ENCODE measurements at regions not wholly inside any gene's neighbourhood (a gene's known extent, or its start where the extent isn't known, plus 50 kb on each side); places are given as distances from the start of the nearest gene placed in this dataset.
A peak's percentile ranks its signal among the peaks of the same experiment; 100 is the strongest.

DNA sequence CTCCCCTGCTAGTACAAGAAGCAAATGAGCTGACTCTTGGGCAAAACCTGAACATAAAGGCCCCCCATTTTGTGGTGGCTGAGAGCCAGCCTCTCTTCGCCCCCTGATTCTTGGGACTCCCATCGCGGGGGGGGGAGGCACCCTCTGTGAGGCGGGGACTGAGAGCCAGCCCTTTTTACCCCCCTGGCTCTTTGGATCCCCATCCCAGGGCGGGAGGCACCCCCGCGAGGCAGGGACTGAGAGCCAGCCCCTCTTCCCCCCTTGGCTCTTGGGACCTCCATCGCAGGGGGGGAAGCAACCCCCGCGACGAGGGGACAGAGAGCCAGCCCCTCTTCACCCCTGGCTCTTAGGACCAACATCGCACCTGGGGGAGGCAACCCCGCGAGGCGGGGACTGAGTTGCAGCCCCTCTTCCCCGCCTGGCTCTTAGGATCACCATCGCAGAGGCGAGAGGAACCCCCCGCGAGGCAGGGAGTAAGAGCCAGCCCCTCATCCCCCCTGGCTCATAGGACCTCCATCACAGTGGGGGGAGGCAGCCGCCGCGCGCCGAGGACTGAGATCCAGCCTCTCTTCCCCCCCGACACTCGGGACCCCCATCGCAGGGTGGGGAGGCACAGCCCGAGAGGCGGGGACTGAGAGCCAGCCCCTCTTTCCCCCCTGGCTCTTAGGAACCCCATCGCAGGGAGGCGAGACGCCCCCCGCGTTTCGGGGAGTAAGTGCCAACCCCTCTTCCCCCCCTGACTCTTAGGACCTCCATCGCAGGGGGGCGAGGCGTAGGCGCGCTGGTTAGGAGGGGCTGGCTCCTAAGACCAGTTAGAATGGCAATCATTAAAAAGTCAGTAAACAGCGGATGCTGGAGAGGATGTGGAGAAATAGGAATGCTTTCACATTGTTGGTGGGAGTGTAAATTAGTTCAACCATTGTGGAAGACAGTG lies 2428.4 kb upstream of the PCDH20 start:
- no peak overlapping the region for H3K4me2 ChIP-seq (ENCODE audit: insufficient read depth, low read length)
- no peak overlapping the region for H3K27ac ChIP-seq (ENCODE audit: low read depth, low read length)
- H3K36me3 ChIP-seq (ENCODE audit: insufficient read depth, low read length) = no peaks in the 10 kb centered on the region
- TF ChIP-seq, protein P1, sequence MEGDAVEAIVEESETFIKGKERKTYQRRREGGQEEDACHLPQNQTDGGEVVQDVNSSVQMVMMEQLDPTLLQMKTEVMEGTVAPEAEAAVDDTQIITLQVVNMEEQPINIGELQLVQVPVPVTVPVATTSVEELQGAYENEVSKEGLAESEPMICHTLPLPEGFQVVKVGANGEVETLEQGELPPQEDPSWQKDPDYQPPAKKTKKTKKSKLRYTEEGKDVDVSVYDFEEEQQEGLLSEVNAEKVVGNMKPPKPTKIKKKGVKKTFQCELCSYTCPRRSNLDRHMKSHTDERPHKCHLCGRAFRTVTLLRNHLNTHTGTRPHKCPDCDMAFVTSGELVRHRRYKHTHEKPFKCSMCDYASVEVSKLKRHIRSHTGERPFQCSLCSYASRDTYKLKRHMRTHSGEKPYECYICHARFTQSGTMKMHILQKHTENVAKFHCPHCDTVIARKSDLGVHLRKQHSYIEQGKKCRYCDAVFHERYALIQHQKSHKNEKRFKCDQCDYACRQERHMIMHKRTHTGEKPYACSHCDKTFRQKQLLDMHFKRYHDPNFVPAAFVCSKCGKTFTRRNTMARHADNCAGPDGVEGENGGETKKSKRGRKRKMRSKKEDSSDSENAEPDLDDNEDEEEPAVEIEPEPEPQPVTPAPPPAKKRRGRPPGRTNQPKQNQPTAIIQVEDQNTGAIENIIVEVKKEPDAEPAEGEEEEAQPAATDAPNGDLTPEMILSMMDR (IDR thresholded peaks at IDR 0.05; ENCODE audit: extremely low read depth, low read depth, low read length) = no peak
- H3K27me3 ChIP-seq (ENCODE audit: insufficient read depth, low read length) = no peaks in the 10 kb centered on the region
- no peak overlapping the region for H2AFZ ChIP-seq (ENCODE audit: low read length)
- H3K9me3 ChIP-seq (ENCODE audit: low read depth, low read length) = no peaks in the 10 kb centered on the region
- no peaks in the 10 kb centered on the region for H3K79me2 ChIP-seq (ENCODE audit: insufficient read depth, low read length)
- no peaks in the 10 kb centered on the region for H3K4me1 ChIP-seq (ENCODE audit: insufficient read depth, low read length)
- peak; percentile 15 for DNase-seq (ENCODE audit: insufficient read length, low spot score, missing footprints)
- H4K20me1 ChIP-seq (ENCODE audit: insufficient read depth, low read length) = no peaks in the 10 kb centered on the region
- H3K4me3 ChIP-seq (ENCODE audit: insufficient read depth, low read length) = no peak overlapping the region

DNA sequence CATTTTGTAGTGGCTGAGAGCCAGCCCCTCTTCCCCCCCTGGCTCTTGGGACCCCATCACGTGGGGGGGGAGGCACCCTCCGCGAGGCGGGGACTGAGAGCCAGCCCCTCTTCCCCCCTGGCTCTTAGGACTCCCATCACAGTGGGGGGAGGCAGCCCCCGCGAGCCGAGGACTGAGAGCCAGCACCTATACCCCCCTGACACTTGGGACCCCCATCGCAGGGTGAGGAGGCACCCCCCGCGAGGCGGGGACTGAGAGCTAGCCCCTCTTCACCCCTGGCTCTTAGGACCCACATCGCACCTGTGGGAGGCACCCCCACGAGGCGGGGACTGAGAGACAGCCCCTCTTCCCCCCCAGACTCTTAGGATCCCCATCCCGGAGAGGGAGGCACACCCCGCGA lies 2426.5 kb upstream of the PCDH20 start:
- H3K4me3 ChIP-seq (ENCODE audit: insufficient read depth, low read length) = no peak overlapping the region
- no peaks in the 10 kb centered on the region for H3K36me3 ChIP-seq (ENCODE audit: insufficient read depth, low read length)
- H3K4me1 ChIP-seq (ENCODE audit: insufficient read depth, low read length) = no peaks in the 10 kb centered on the region
- TF ChIP-seq, protein P1 (IDR thresholded peaks at IDR 0.05; ENCODE audit: extremely low read depth, low read depth, low read length) = no peak
- H3K9me3 ChIP-seq (ENCODE audit: low read depth, low read length) = no peaks in the 10 kb centered on the region
- no peak overlapping the region for H2AFZ ChIP-seq (ENCODE audit: low read length)
- no peak overlapping the region for H3K27ac ChIP-seq (ENCODE audit: low read depth, low read length)
- no peaks in the 10 kb centered on the region for H3K27me3 ChIP-seq (ENCODE audit: insufficient read depth, low read length)
- H3K79me2 ChIP-seq (ENCODE audit: insufficient read depth, low read length) = no peaks in the 10 kb centered on the region
- no peak overlapping the region for H3K4me2 ChIP-seq (ENCODE audit: insufficient read depth, low read length)
- H4K20me1 ChIP-seq (ENCODE audit: insufficient read depth, low read length) = no peaks in the 10 kb centered on the region
- no peak for DNase-seq (ENCODE audit: insufficient read length, low spot score, missing footprints)

DNA sequence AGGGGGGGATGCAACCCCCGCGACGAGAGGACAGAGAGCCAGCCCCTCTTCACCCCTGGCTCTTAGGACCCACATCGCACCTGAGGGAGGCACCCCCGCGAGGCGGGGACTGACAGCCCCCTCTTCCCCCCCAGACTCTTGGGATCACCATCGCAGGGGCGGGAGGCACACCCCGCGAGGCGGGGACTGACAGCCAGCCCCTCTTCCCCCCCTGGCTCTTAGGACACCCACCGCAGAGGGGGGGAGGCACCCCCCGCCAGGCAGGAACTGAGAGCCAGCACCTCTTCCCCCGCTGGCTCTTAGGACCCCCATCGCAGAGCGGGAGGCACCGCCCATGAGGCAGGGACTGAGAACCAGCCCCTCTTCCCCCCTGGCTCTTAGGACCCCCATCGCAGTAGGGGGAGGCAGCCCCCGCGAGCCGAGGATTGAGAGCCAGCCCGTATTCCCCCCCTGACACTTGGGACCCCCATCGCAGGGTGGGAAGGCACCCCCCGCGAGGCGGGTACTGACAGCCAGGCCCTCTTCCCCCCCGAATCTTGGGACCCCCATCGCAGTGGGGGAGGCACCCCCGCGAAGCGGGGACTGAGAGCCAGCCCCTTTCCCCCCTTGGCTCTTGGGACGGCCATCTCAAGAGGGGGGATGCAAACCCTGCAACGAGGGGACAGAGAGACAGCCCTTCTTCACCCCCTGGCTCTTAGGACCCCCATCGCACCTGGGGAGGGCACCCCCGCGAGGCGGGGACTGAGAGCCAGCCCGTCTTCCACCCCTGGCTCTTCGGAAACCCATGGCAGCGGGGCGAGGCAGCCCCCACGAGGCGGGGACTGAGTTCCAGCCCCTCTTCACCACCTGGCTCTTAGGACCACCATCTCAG lies 2425.1 kb upstream of the PCDH20 start:
- H3K9me3 ChIP-seq (ENCODE audit: low read depth, low read length) = no peaks in the 10 kb centered on the region
- H3K4me2 ChIP-seq (ENCODE audit: insufficient read depth, low read length) = no peak overlapping the region
- DNase-seq (ENCODE audit: insufficient read length, low spot score, missing footprints) = peak; percentile 26
- no peaks in the 10 kb centered on the region for H3K36me3 ChIP-seq (ENCODE audit: insufficient read depth, low read length)
- no peak overlapping the region for H3K27ac ChIP-seq (ENCODE audit: low read depth, low read length)
- no peak overlapping the region for H2AFZ ChIP-seq (ENCODE audit: low read length)
- H3K27me3 ChIP-seq (ENCODE audit: insufficient read depth, low read length) = no peaks in the 10 kb centered on the region
- H3K79me2 ChIP-seq (ENCODE audit: insufficient read depth, low read length) = no peaks in the 10 kb centered on the region
- no peaks in the 10 kb centered on the region for H3K4me1 ChIP-seq (ENCODE audit: insufficient read depth, low read length)
- H4K20me1 ChIP-seq (ENCODE audit: insufficient read depth, low read length) = no peaks in the 10 kb centered on the region
- TF ChIP-seq, protein P1 (IDR thresholded peaks at IDR 0.05; ENCODE audit: extremely low read depth, low read depth, low read length) = no peak
- H3K4me3 ChIP-seq (ENCODE audit: insufficient read depth, low read length) = no peak overlapping the region

All from osteoblast (primary cell).